Adrenal gland (tissue), 9 donors: ENCODE measurements at regions not wholly inside any gene's neighbourhood (a gene's known extent, or its start where the extent isn't known, plus 50 kb on each side); places are given as distances from the start of the nearest gene placed in this dataset.

Experiments used
- DNase-seq, 7 donors: peaks; one replicate each; pipeline ENCODE4 v3.0.0-alpha.2; 2019 to 2020
- H3K27ac ChIP-seq, 5 donors: fragments of 200-600 bp; sonication (generic) in 4 of 5; 1 replicate in 3 of 5; 2 replicates in 2 of 5; pipeline versions ENCODE4 v1.5.1 to v1.8.0; 2016 to 2020; ENCODE audit warnings: mild to moderate bottlenecking in 1 of 5
- H3K27me3 ChIP-seq: fragments of 200-600 bp; 2 replicates; pipeline ENCODE4 v1.8.0; 2021
- H3K36me3 ChIP-seq, 2 donors: fragments of 200-600 bp; replicated peaks in 1 of 2; 1 replicate in 1 of 2; 2 replicates in 1 of 2; pipeline versions ENCODE4 v1.5.1 to v1.8.0; 2018 to 2022
- H3K4me1 ChIP-seq, 2 donors: fragments of 200-600 bp; replicated peaks in 1 of 2; 1 replicate in 1 of 2; 2 replicates in 1 of 2; pipeline versions ENCODE4 v1.5.1 to v1.8.0; 2018 to 2021
- H3K4me3 ChIP-seq, 4 donors: fragments of 200-600 bp; sonication (generic) in 3 of 4; one replicate each; pipeline ENCODE4 v1.5.1; 2016 to 2018
- H3K9me3 ChIP-seq, 3 donors: fragments of 200-600 bp; sonication (generic) in 1 of 3; replicated peaks in 1 of 3; 1 replicate in 2 of 3; 2 replicates in 1 of 3; pipeline versions ENCODE4 v1.5.1 to v1.8.0; 2016 to 2021
- CTCF ChIP-seq, 6 experiments: fragments of 450-650 bp in 4 of 6; fragments of 200-600 bp in 2 of 6; sonication (generic) in 1 of 6; IDR thresholded peaks; 1 replicate in 5 of 6; 2 replicates in 1 of 6; pipeline versions ENCODE4 v1.5.1 to v1.8.0; 2016 to 2021; ENCODE audit warnings: antibody characterized with exemption in 6 of 6, mild to moderate bottlenecking in 2 of 6, moderate library complexity in 1 of 6
- POLR2A ChIP-seq, 2 donors: fragments of 450-650 bp; IDR thresholded peaks; one replicate each; pipeline ENCODE4 v1.6.1; 2017; ENCODE audit warnings: antibody characterized with exemption in 2 of 2, mild to moderate bottlenecking in 2 of 2, moderate library complexity in 1 of 2
- WGBS, 4 donors: extraction: QIAGEN DNeasy Blood & Tissue Kit in 2 of 4; methylation state at CpG; one replicate each; pipeline versions ENCODE4 v1.1.5 to v1.1.7; 2013 to 2017; 5-methylcytosine and 5-hydroxymethylcytosine counted together
- intact Hi-C, 2 donors: fragments of 100-400 bp; cut with DNase I; formaldehyde crosslinking; loops; one replicate each; pipeline versions ENCODE4 v1.14.1 to v1.15.0; 2022 to 2023
- donor health status: healthy with polysubstance abuse.
- donor health status: Bipolar disorder and iron deficiency.
- donor health status: DM: yes; HTN: yes; CAD: no.
- donor health status: DM: no; HTN: no; CAD: no.
- donor health status: DM: no; HTN: no; CAD: no.

GRCh38 chr5:96150007-96150406 is 188.4 kb upstream of the ELL2 start:
- Histone ChIP-seq H3K4me1 (no peaks in the 10 kb centered on the region), H3K27ac (no peak overlapping the region), H3K27me3 (no peaks in the 10 kb centered on the region), H3K9me3 (no peaks in the 10 kb centered on the region), H3K4me3 (no peak overlapping the region), H3K36me3 (no peaks in the 10 kb centered on the region)
- no peak for TF ChIP-seq CTCF (IDR thresholded peaks at IDR 0.05)
- no peak for TF ChIP-seq POLR2A (IDR thresholded peaks at IDR 0.05)
- 71 to 89% (median 81%) methylated on average over 1 of the region's 1 CpG for WGBS, 4 donors
- intact Hi-C loops = no loop called here
- no peak for DNase-seq

- peak in 1 of 7 donors; percentile 2 for DNase-seq
- Histone ChIP-seq H3K4me3 (no peak overlapping the region), H3K9me3 (no peaks in the 10 kb centered on the region), H3K27me3 (no peaks in the 10 kb centered on the region), H3K27ac (no peak overlapping the region), H3K36me3 (no peaks in the 10 kb centered on the region), H3K4me1 (no peaks in the 10 kb centered on the region)
- 79 to 84% (median 82%) methylated on average over 1 of the region's 1 CpG for WGBS, 4 donors
- TF ChIP-seq POLR2A (IDR thresholded peaks at IDR 0.05) (no peak), CTCF (IDR thresholded peaks at IDR 0.05) (no peak)
- intact Hi-C loops = no loop called here
Observed at GRCh38 chr5:96149546-96149945, 187.9 kb upstream of the ELL2 start.

GRCh38 chr5:96149021-96149420 is 187.4 kb upstream of the ELL2 start:
- no peak overlapping the region for H3K27ac ChIP-seq
- H3K9me3 ChIP-seq = no peaks in the 10 kb centered on the region
- no peaks in the 10 kb centered on the region for H3K36me3 ChIP-seq
- H3K27me3 ChIP-seq = no peaks in the 10 kb centered on the region
- H3K4me3 ChIP-seq = no peak overlapping the region
- intact Hi-C loops = no loop called here
- TF ChIP-seq CTCF (IDR thresholded peaks at IDR 0.05) (no peak), POLR2A (IDR thresholded peaks at IDR 0.05) (no peak)
- no peak for DNase-seq
- WGBS, 4 donors = 65 to 77% (median 72%) methylated on average over 2 of the region's 2 CpGs
- H3K4me1 ChIP-seq = no peaks in the 10 kb centered on the region

GRCh38 chr5:96148376-96148775 is 186.7 kb upstream of the ELL2 start:
- WGBS, 4 donors = 81 to 91% (median 88%) methylated on average over 4 of the region's 4 CpGs
- TF ChIP-seq POLR2A (IDR thresholded peaks at IDR 0.05) (no peak), CTCF (IDR thresholded peaks at IDR 0.05) (no peak)
- Histone ChIP-seq H3K9me3 (no peaks in the 10 kb centered on the region), H3K4me3 (no peak overlapping the region), H3K4me1 (no peaks in the 10 kb centered on the region), H3K36me3 (no peaks in the 10 kb centered on the region), H3K27me3 (no peaks in the 10 kb centered on the region), H3K27ac (no peak overlapping the region)
- intact Hi-C loops = no loop called here
- no peak for DNase-seq
